ENCODE measurements at regions not wholly inside any gene's neighbourhood (a gene's known extent, or its start where the extent isn't known, plus 50 kb on each side); places are given as distances from the start of the nearest gene placed in this dataset.
"Not testable (repeated sequence)": the region's sequence is repeated elsewhere in the genome, so short reads cannot be mapped to it uniquely, and the experiment has no call there.

DNA sequence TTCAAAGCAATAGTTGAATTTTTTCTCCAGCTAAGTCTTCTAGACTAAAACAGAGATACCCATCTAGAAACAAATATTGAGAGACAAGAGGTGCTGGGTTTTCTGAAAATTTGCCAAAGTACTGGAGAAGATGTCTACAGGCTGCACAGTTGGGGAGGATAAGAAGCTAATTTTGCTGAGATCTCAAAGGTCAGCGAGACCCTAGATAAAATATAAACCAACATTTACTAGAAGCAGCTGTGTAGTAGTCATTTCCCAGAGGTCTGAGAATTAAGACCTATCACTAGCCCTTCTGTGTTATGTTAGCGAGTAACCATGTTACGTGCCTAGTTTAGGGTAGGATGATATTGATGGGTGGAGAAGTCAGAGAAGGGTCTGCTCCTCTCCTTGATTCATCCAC lies 208.5 kb upstream of the TNC start:
- no peak for DNase-seq

- DNase-seq, result no peak
These were observed 209.6 kb upstream of the TNC start for GRCh38 chr9:115327436-115328122.

DNA sequence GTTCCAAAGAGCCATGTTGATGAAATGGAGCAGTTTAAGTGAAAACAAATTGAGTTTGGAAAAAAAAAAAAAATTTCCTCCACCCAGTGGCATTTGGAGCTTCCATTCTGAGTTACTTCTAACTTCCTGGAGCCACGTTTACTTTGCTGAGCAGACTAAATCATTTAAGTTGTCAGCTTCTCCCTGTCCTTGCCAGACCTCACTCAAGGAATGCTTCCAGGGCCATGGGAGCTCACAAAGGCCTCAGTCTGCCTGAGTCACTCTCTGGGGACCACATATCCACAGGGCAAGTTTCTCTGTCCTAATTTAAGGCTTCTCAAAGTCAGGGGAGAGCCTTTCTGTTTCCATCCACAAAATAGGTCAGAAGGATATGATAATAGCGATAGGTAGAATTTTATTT lies 210.3 kb upstream of the TNC start:
- DNase-seq, result no peak

DNA sequence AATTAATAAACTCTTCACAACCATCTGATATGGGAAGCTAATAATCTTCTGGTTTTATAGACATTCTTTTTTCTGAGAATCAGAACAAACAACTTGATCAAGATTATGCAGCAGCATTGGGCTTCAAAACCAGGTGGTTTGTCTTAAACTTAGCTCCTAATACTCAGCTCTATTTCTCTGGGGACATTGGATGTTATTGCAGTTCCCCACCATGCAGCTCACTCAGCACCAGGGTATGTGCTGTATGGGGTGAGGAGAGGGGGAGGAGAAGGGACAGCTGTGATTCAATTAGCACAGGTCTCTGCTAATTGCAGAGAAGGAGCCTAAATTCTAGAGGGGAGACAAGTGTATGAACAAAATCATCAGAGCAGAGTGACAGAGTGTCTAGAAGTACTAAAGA lies 210.7 kb upstream of the TNC start:
- no peak for DNase-seq

DNA sequence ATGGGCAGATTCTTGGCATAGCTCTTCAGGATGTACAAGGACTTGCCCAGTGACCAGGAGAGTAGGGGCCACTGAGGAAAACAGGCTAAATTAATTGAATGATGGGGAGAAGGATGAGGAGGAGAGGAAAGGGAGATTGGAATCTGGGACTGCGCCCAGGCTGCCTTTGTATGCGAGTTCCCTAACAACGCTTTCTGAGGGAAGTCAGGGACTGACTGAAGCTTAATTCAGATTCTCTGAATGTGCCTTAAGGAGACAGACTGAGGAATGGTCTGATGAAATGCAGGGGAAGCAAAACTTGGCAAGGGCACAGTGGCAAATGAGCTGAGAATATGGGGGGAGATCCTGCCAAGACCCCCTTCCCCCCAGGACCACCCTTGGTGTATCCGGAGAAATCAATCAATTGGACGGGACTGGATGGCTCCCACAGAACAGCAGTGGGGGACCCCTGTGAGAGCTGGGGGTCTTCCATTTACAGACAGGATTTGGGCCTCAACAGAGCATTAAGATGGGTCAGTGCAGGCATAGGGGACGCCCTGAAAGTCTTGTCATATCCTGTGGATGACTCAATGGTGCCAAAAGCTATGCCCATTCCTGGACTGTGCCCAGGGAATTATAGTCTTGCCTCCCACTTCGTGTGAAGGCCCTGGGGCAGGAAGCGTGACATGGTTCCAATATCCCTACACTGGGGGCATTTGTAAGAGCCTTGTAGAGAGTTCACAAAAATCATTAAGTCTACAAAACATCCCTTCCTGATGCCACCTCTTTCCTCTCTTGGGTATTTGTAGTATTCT lies 215.5 kb upstream of the TNC start:
- DNase-seq, result no peak

GRCh38 chr9:115335439-115335838 lies 217.5 kb upstream of the TNC start:
- no peak for DNase-seq

DNA sequence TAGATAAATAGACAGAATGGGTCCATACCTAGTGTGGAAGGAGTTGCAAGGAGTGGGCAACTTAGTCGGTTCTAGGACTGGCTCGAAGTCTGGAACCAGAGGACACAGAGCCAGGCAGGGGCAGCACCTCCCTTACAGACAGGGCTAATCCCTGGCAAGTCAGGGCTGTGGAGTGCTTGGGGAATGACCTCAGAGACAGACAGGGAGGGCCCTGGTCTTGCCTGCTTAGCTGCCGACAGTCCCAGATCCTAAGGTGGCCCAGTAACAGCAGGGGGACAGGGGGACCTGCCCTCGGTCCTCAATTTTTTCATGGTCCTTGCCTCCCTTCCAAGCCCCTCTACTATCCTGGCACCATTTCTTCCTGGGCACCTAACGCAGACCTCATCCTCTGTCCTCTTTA lies 222.4 kb upstream of the TNC start:
- DNase-seq, result no peak

DNA sequence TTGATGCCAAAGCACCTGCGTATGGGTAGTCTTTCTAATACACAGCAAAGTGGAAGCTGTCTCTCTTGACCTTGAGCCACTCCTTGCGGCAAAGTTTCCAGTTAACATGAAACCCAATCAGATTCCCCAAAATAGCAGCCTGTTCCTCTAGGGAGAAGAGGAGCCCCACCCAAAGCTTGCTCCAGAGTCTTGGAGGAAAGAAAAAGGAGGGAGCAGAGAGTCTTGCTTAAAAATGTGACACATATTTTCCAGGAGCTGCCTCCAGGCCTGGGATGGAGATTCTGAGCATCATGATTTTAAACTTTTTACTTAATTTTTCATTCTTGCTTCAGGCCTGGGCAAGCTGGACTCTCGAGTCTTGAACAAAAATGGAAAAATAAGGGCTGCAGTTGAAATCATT lies 223.5 kb upstream of the TNC start:
- DNase-seq, result no peak

- DNase-seq, result not testable (repeated sequence)
These were observed 229.8 kb upstream of the TNC start for GRCh38 chr9:115347776-115348175.

DNA sequence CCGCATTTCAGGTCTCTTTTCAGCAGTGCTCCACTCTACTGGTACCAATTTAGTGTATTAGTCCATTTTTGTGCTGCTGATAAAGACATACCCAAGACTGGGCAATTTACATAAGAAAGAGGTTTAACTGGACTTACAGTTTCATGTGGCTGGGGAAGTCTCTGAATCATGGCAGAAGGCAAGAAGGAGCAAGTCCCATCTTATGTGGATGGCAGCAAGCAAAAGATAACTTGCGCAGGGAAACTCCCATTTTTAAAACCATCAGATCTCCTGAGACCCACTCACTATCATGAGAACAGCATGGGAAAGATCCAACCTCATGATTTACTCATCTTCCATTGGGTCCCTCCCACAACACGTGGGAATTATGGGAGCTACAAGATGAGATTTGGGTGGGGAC lies 231.0 kb upstream of the TNC start:
- DNase-seq, result not testable (repeated sequence)

DNA sequence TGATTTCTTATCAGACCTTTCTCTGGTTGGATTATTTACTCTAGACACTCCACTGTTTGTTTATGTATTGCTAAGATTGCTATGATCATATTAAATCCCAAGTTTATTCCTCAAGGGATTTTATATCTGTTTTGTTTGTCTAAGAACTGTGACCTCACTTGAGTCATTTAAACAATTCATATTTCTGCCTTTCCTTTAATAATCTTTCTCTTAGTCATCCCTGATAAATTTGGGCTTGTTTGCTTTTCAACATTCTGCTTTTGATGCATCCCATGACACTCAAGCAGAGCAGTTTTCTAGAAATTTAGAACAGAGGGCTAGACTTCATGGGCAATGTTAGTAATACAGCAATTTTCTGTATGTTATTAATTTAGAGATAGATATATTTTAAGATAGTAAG lies 231.6 kb upstream of the TNC start:
- no peak for DNase-seq

- no peak for DNase-seq
These were observed 232.6 kb upstream of the TNC start for GRCh38 chr9:115350548-115350947.

DNA sequence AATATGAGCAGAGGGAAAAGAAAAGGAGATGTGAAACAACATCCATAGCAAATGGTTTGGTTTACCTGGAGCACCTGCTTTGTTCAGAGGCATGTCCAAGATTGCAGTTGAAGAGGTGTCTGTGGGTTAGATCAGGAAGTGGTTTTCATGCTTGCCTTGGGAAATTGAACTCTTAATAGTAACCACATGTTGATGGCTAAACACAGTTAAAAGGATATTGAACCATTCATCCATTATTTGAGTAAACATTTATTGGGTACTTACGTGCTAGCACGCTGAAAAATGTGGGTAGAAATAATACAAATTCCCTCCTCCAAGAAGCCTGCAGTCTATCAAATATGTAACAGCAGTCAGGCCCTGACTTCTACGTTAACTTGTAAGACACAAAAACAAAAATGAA lies 235.7 kb upstream of the TNC start:
- no peak for DNase-seq

DNA sequence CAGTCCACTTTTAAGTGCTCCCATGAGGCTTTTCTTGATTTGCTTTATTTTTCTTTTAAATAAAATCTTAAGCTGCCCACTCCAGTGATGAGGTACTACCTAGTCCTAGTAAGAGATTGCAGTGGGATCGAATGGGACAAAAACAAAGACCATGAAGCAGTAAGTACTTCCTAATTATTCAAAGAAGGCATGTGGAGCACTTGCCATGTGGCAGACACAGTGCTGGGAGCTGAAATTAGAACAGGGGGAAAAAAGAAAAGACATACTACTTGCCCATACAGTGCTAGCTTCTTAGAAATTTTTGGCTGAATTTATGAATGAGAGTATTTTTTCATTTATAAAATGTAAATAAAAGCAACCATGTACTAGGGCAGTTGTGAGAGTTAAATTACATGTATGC lies 239.9 kb upstream of the TNC start:
- no peak for DNase-seq

DNA sequence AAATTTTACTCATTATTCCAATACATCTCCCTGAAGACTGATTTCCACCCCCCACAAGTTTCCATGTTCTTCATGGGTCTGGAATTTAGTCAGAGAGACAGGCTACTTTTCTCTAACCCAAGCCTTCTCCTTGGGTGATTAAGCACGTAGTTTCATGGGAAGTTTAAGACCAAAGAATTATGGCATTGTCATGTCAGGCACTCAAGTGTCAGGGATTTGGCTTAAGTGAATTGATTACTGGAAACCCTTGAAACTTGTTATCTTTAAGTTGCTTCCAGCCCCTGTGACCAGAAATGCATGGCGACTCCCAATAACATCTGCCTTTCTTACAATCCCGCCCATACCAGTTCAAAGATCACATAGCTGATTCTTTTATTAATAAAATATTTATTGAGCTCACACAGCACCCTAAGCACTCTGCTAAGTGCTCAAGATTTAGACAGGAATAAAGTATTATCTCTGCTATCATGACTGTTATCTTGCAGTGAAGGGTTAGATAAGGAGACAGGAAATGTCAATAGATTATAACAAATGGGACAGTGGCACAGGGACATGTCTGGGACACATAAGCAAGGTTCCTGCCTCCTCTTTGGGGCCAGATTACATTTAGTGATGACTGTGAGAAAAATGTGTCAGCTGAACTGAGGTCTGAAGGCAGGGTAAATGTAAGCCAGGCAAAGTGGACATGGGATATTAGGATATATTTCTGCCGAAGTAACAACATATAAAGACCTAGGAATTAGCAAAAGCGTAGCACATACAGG lies 241.2 kb upstream of the TNC start:
- no peak for DNase-seq

GRCh38 chr9:115360122-115360521 lies 242.2 kb upstream of the TNC start:
- no peak for DNase-seq

DNA sequence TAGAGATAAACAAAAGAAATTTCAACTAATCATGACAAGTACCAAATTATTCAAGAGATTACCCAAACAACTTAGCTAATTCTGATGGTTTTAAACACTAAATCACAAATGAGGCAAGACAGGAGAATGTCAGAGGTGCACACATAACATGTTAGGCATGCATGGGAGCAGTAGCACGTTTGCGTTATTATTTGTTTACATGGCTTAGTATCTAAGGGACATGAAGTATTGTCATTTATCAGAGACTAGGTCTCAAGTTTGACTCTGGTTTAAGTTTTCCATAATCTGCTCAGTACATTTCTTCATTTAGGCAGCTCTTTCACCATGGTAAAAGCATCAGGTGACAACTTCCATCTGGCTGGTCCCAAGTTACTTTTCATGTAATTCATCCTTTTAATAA lies 244.1 kb upstream of the TNC start:
- DNase-seq, result no peak

DNA sequence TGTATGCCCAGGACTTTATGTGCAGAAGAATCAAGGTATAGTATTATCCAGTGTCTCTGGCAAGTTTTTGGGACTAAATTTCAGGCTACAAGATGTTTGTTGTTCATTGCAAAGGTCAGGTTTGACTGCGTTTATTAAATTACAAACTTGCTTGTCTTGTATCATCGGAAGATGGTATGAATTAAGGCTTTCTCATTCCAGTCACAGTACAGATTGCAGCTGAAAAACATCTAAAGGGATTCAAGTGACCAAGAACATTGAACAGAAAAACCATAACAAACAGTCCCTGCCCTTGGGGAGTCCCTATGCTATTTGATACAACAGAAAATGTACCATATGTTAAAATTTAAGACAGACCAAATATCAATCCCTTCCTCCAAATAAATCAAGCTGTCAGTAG lies 244.7 kb upstream of the TNC start:
- DNase-seq, result no peak

DNA sequence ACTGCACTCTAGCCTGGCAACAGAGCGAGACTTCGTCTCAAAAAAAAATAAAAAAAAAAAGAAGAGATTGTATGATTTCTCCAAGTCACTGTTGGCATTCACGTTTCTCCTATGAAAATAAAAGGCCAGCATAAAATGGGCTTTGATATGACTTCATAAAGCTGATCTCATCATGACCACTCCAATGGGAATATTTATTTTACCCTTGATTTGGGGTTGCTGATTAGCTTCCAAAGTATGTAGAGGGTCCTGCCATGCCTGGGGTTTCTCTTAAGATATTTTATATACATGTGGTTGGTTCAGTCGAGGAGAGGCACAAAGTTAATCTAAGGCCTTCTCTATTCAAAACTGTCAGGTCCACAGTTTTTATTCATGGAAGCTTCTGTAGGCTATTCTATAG lies 247.0 kb upstream of the TNC start:
- no peak for DNase-seq

- no peak for DNase-seq
These were observed 249.4 kb upstream of the TNC start for GRCh38 chr9:115367321-115367720.

DNA sequence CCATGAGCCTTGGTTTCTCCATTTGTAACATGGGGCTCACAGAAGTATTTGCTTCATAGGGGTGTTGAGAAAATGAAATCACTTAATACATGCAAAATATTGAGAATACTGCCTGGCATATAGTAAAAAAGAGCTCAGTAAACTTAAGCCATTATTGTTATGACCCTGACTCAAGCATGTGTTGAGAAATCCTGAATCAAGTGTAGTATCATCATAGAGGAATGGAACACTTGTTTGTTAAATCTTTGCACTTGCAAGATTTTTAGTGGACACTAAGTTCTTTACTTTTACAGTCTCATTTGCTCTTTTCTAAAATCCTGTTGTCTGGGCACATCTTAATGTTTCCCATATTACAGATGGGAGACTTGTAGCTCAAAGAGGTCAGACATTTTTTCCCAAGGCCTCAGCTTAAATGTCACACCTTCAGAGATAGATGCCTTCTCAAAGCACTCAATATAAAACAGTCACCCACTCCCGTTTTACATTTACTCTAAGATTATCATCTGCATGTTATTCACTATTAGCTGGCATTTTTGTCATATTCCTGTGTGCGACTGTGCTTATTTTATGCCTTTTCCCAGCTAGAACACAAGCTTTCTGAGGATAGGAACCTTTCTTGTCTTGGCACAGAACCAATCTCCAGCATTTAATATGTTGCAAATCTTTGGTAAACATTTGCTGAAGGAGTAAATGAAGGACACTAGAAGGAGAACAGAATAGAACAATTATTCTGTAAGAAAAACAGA lies 250.0 kb upstream of the TNC start:
- no peak for DNase-seq

DNA sequence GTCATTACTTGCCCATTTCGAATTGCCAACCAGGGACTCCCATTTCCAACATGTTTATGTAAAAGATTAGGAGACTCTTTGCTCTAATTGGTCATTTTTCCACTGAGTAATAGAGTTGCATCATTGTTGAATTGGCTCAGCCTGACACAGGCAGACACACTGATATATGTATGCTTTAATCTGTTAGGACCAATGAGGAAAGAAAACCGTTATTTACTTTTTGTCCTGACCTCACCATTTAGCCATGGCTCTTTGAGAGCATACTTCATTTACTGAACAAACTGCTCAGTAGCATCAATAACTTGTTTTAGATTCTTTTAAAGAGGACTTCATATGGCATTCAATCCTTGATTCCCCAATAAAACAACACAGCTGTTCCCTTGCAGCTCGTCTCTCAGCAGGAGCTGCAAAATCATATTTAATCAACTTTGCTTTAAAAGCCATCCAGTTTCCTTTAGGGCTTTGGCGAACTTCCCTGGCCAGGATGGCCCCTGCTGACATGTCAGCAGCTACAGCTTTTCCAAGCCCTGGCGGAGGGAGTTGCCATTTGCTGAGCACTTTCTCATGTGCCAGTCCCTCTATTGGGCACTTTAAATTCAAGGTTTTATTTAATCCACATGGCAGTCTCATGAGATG lies 251.5 kb upstream of the TNC start:
- no peak for DNase-seq

Data from NCI-H748 treated with DMSO at 0.1 percent for 48 hours (cell line).